ENCODE measurements at regions not wholly inside any gene's neighbourhood (a gene's known extent, or its start where the extent isn't known, plus 50 kb on each side); places are given as distances from the start of the nearest gene placed in this dataset.

DNA sequence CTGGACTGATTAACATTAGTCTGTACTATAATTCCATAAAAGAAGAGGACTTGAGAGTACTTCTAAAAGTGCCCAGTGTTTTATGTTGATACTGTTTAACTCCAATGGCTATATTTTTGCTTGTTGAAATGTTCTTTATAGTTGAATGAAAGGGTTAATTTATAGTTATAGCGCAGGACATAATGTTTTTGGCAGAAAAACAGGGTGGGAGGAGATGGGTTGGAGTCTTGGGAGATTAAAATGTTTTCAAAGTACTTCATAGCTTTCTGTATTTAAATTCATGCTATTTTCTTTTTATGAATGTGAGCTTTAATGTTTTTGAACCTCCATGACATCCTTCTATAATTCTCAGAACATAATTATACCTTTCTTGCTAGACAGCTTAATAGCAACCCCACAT, 108.2 kb downstream of the CNTN3 start:
- TF ChIP-seq JUN (IDR thresholded peaks at IDR 0.05) (no peak), POLR2A (IDR thresholded peaks at IDR 0.05; ENCODE audit: low read length) (no peak), MYC (IDR thresholded peaks at IDR 0.05; ENCODE audit: borderline replicate concordance, low read length) (no peak), NFE2L2 (conservative IDR thresholded peaks at IDR 0.05; ENCODE audit: low read length) (no peak), EP300 (IDR thresholded peaks at IDR 0.05) (no peak), EHMT2 (IDR thresholded peaks at IDR 0.05; ENCODE audit: low read depth) (no peak), SREBF2 (IDR thresholded peaks at IDR 0.05) (no peak)
- TF ChIP-seq, protein P1, sequence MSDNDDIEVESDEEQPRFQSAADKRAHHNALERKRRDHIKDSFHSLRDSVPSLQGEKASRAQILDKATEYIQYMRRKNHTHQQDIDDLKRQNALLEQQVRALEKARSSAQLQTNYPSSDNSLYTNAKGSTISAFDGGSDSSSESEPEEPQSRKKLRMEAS (IDR thresholded peaks at IDR 0.05) = no peak
- TF ChIP-seq, protein P2, sequence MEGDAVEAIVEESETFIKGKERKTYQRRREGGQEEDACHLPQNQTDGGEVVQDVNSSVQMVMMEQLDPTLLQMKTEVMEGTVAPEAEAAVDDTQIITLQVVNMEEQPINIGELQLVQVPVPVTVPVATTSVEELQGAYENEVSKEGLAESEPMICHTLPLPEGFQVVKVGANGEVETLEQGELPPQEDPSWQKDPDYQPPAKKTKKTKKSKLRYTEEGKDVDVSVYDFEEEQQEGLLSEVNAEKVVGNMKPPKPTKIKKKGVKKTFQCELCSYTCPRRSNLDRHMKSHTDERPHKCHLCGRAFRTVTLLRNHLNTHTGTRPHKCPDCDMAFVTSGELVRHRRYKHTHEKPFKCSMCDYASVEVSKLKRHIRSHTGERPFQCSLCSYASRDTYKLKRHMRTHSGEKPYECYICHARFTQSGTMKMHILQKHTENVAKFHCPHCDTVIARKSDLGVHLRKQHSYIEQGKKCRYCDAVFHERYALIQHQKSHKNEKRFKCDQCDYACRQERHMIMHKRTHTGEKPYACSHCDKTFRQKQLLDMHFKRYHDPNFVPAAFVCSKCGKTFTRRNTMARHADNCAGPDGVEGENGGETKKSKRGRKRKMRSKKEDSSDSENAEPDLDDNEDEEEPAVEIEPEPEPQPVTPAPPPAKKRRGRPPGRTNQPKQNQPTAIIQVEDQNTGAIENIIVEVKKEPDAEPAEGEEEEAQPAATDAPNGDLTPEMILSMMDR (IDR thresholded peaks at IDR 0.05) = no peak
